ENCODE measurements at regions not wholly inside any gene's neighbourhood (a gene's known extent, or its start where the extent isn't known, plus 50 kb on each side); places are given as distances from the start of the nearest gene placed in this dataset.

DNA sequence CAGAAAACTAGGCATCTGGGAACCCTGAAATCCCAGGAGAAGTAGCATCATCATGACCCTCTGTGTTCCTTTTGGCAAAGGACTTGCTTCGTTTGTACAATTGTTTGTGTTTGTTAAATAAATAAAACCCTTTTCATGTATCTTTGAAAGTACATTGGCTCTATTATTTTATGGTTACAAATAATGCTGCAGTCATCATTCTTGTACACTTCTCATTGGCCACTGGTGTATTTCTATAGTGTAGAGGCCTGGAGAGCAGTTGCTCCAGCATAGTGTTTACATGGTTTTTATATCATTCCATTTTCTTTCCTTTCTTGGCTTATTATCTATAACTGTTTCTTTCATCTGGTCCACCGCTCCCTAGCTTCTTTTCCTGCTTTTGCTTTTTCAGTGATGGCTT is 253.3 kb downstream of the FAM72C start:
- TF ChIP-seq, protein P1, sequence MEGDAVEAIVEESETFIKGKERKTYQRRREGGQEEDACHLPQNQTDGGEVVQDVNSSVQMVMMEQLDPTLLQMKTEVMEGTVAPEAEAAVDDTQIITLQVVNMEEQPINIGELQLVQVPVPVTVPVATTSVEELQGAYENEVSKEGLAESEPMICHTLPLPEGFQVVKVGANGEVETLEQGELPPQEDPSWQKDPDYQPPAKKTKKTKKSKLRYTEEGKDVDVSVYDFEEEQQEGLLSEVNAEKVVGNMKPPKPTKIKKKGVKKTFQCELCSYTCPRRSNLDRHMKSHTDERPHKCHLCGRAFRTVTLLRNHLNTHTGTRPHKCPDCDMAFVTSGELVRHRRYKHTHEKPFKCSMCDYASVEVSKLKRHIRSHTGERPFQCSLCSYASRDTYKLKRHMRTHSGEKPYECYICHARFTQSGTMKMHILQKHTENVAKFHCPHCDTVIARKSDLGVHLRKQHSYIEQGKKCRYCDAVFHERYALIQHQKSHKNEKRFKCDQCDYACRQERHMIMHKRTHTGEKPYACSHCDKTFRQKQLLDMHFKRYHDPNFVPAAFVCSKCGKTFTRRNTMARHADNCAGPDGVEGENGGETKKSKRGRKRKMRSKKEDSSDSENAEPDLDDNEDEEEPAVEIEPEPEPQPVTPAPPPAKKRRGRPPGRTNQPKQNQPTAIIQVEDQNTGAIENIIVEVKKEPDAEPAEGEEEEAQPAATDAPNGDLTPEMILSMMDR (IDR thresholded peaks at IDR 0.05): no peak
- TF ChIP-seq POLR2A (IDR thresholded peaks at IDR 0.05): no peak
